Uterus (tissue), 3 donors: ENCODE measurements at regions not wholly inside any gene's neighbourhood (a gene's known extent, or its start where the extent isn't known, plus 50 kb on each side); places are given as distances from the start of the nearest gene placed in this dataset.

Source experiments
- DNase-seq, 2 donors: peaks; one replicate each; pipeline ENCODE4 v3.0.0-alpha.2; 2019 to 2020
- H3K27ac ChIP-seq, 2 donors: fragments of 200-600 bp; sonication (generic); 1 replicate in 1 of 2; 2 replicates in 1 of 2; pipeline ENCODE4 v1.5.1; 2016 to 2018
- H3K27me3 ChIP-seq, 2 donors: fragments of 200-600 bp; sonication (generic); one replicate each; pipeline ENCODE4 v1.5.1; 2018 to 2019; ENCODE audit warnings: control low read depth in 1 of 2
- H3K36me3 ChIP-seq, 2 donors: fragments of 200-600 bp; sonication (generic); one replicate each; pipeline ENCODE4 v1.5.1; 2019; ENCODE audit warnings: control low read depth in 1 of 2
- H3K4me1 ChIP-seq, 2 donors: fragments of 200-600 bp; sonication (generic); one replicate each; pipeline ENCODE4 v1.5.1; 2018 to 2019; ENCODE audit warnings: control low read depth in 1 of 2
- H3K4me3 ChIP-seq, 2 donors: fragments of 200-600 bp; sonication (generic); 1 replicate in 1 of 2; 2 replicates in 1 of 2; pipeline ENCODE4 v1.5.1; 2018 to 2019; ENCODE audit warnings: mild to moderate bottlenecking in 1 of 2
- H3K9me3 ChIP-seq, 2 donors: fragments of 200-600 bp; sonication (generic); one replicate each; pipeline ENCODE4 v1.5.1; 2019; ENCODE audit warnings: control low read depth in 1 of 2
- POLR2A ChIP-seq, 2 donors: fragments of 450-650 bp; IDR thresholded peaks; one replicate each; pipeline ENCODE4 v1.6.1; 2016; ENCODE audit warnings: antibody characterized with exemption in 2 of 2, mild to moderate bottlenecking in 1 of 2, moderate library complexity in 1 of 2
- intact Hi-C: fragments of 100-400 bp; cut with DNase I; formaldehyde crosslinking; loops from one replicate; pipeline ENCODE4 v1.15.1; 2023; ENCODE audit warnings: low total_unique reads
- TF ChIP-seq, protein P1 (sequence below), 4 experiments: fragments of 200-600 bp in 2 of 4; fragments of 450-650 bp in 2 of 4; sonication (generic) in 2 of 4; IDR thresholded peaks; one replicate each; pipeline ENCODE4 v1.5.1; 2016 to 2019; ENCODE audit warnings: antibody characterized with exemption in 4 of 4, mild to moderate bottlenecking in 2 of 4, moderate library complexity in 1 of 4
- donor health status: DM: yes; HTN: yes; CAD: no.

- Histone ChIP-seq H3K27me3 (no peaks in the 10 kb centered on the region), H3K4me3 (no peak overlapping the region), H3K27ac (no peak overlapping the region), H3K9me3 (no peaks in the 10 kb centered on the region), H3K4me1 (no peaks in the 10 kb centered on the region), H3K36me3 (no peaks in the 10 kb centered on the region)
- no peak for DNase-seq
- intact Hi-C loops: no loop called here
- no peak for TF ChIP-seq POLR2A (IDR thresholded peaks at IDR 0.05)
- TF ChIP-seq, protein P1, sequence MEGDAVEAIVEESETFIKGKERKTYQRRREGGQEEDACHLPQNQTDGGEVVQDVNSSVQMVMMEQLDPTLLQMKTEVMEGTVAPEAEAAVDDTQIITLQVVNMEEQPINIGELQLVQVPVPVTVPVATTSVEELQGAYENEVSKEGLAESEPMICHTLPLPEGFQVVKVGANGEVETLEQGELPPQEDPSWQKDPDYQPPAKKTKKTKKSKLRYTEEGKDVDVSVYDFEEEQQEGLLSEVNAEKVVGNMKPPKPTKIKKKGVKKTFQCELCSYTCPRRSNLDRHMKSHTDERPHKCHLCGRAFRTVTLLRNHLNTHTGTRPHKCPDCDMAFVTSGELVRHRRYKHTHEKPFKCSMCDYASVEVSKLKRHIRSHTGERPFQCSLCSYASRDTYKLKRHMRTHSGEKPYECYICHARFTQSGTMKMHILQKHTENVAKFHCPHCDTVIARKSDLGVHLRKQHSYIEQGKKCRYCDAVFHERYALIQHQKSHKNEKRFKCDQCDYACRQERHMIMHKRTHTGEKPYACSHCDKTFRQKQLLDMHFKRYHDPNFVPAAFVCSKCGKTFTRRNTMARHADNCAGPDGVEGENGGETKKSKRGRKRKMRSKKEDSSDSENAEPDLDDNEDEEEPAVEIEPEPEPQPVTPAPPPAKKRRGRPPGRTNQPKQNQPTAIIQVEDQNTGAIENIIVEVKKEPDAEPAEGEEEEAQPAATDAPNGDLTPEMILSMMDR (IDR thresholded peaks at IDR 0.05): no peak
Measured at GRCh38 chr1:113007706-113008364, 51.8 kb upstream of the SLC16A1 start.

DNA sequence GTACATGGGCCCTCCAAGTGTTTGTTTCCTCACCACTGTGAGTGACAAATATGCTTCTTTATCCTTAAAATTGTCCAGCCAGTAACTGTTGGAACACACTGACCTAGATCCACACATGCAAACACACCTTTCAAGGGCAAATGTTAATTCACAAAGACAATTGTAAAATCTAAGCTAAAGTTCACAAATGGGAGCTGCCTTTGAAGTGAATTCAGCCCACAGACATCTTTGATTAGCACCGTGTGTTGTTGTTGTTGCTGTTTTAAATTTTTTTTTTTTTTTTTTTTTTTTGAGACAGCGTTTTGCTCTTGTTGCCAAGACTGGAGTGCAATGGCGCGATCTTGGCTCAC lies 52.3 kb upstream of the SLC16A1 start:
- H3K36me3 ChIP-seq: no peaks in the 10 kb centered on the region
- intact Hi-C loops: no loop called here
- DNase-seq: no peak
- no peak overlapping the region for H3K4me3 ChIP-seq
- H3K9me3 ChIP-seq: no peaks in the 10 kb centered on the region
- no peak for TF ChIP-seq POLR2A (IDR thresholded peaks at IDR 0.05)
- TF ChIP-seq, protein P1 (IDR thresholded peaks at IDR 0.05): no peak
- H3K27ac ChIP-seq: no peak overlapping the region
- no peaks in the 10 kb centered on the region for H3K4me1 ChIP-seq
- no peaks in the 10 kb centered on the region for H3K27me3 ChIP-seq

GRCh38 chr1:113012149-113012548 lies 56.2 kb upstream of the SLC16A1 start:
- TF ChIP-seq, protein P1 (IDR thresholded peaks at IDR 0.05): no peak
- no peak for TF ChIP-seq POLR2A (IDR thresholded peaks at IDR 0.05)
- Histone ChIP-seq H3K9me3 (no peaks in the 10 kb centered on the region), H3K4me3 (no peak overlapping the region), H3K27ac (no peak overlapping the region), H3K27me3 (no peaks in the 10 kb centered on the region), H3K4me1 (no peaks in the 10 kb centered on the region), H3K36me3 (no peaks in the 10 kb centered on the region)
- intact Hi-C loops: no loop called here
- DNase-seq: no peak

GRCh38 chr1:113013823-113014222 lies 57.8 kb upstream of the SLC16A1 start:
- intact Hi-C loops: no loop called here
- no peaks in the 10 kb centered on the region for H3K4me1 ChIP-seq
- H3K9me3 ChIP-seq: no peaks in the 10 kb centered on the region
- H3K4me3 ChIP-seq: no peak overlapping the region
- DNase-seq: no peak
- H3K27ac ChIP-seq: no peak overlapping the region
- TF ChIP-seq, protein P1 (IDR thresholded peaks at IDR 0.05): no peak
- TF ChIP-seq POLR2A (IDR thresholded peaks at IDR 0.05): no peak
- H3K27me3 ChIP-seq: no peaks in the 10 kb centered on the region
- no peaks in the 10 kb centered on the region for H3K36me3 ChIP-seq

- H3K9me3 ChIP-seq: no peaks in the 10 kb centered on the region
- H3K36me3 ChIP-seq: no peaks in the 10 kb centered on the region
- intact Hi-C loops: no loop called here
- H3K4me1 ChIP-seq: no peaks in the 10 kb centered on the region
- no peaks in the 10 kb centered on the region for H3K27me3 ChIP-seq
- no peak for DNase-seq
- H3K4me3 ChIP-seq: no peak overlapping the region
- no peak for TF ChIP-seq POLR2A (IDR thresholded peaks at IDR 0.05)
- TF ChIP-seq, protein P1 (IDR thresholded peaks at IDR 0.05): no peak
- H3K27ac ChIP-seq: no peak overlapping the region
Measured at GRCh38 chr1:113014508-113014907, 58.5 kb upstream of the LRIG2 start.
